Suppressor macrophage treated with lipopolysaccharide for 4 hours (primary cell): ENCODE measurements at regions not wholly inside any gene's neighbourhood (a gene's known extent, or its start where the extent isn't known, plus 50 kb on each side); places are given as distances from the start of the nearest gene placed in this dataset.

Source experiments
- DNase-seq: peaks from one replicate; pipeline ENCODE4 v3.0.0-alpha.2; 2020

- no peak for DNase-seq
These were observed 106.9 kb downstream of the CARTPT start for GRCh38 chr5:71825992-71826391.

- no peak for DNase-seq
These were observed 109.4 kb downstream of the CARTPT start for GRCh38 chr5:71828291-71829040.

- DNase-seq = peak; percentile 19
These were observed 110.1 kb downstream of the CARTPT start for GRCh38 chr5:71829206-71829605.

GRCh38 chr5:71830681-71831539 lies 111.8 kb downstream of the CARTPT start:
- peak; percentile 12 for DNase-seq

- DNase-seq = peak; percentile 55
These were observed 114.0 kb downstream of the CARTPT start for GRCh38 chr5:71832812-71833715.

GRCh38 chr5:71834601-71835000 lies 115.5 kb downstream of the CARTPT start:
- DNase-seq = peak; percentile 16

GRCh38 chr5:71836084-71836483 lies 117.0 kb downstream of the CARTPT start:
- no peak for DNase-seq

GRCh38 chr5:71836559-71837112 lies 117.6 kb downstream of the CARTPT start:
- no peak for DNase-seq

GRCh38 chr5:71838286-71838685 lies 119.2 kb downstream of the CARTPT start:
- no peak for DNase-seq

- DNase-seq = no peak
These were observed 120.2 kb downstream of the CARTPT start for GRCh38 chr5:71839096-71839884.

- DNase-seq = no peak
These were observed 122.0 kb downstream of the CARTPT start for GRCh38 chr5:71841107-71841506.

- DNase-seq = no peak
These were observed 124.0 kb downstream of the CARTPT start for GRCh38 chr5:71843111-71843510.

GRCh38 chr5:71844862-71845261 lies 125.8 kb downstream of the CARTPT start:
- DNase-seq = no peak

- no peak for DNase-seq
These were observed 140.4 kb downstream of the CARTPT start for GRCh38 chr5:71859515-71859914.

- no peak for DNase-seq
These were observed 141.0 kb downstream of the CARTPT start for GRCh38 chr5:71860048-71860447.

- DNase-seq = no peak
These were observed 142.6 kb downstream of the CARTPT start for GRCh38 chr5:71861682-71862081.

GRCh38 chr5:71862087-71862486 lies 143.0 kb downstream of the CARTPT start:
- DNase-seq = no peak

- DNase-seq = no peak
These were observed 143.5 kb downstream of the CARTPT start for GRCh38 chr5:71862507-71863060.

GRCh38 chr5:71864730-71865601 lies 145.9 kb downstream of the CARTPT start:
- DNase-seq = no peak

GRCh38 chr5:71865665-71866320 lies 146.7 kb downstream of the CARTPT start:
- no peak for DNase-seq
